ENCODE measurements at regions not wholly inside any gene's neighbourhood (a gene's known extent, or its start where the extent isn't known, plus 50 kb on each side); places are given as distances from the start of the nearest gene placed in this dataset.
A peak's percentile ranks its signal among the peaks of the same experiment; 100 is the strongest.

DNA sequence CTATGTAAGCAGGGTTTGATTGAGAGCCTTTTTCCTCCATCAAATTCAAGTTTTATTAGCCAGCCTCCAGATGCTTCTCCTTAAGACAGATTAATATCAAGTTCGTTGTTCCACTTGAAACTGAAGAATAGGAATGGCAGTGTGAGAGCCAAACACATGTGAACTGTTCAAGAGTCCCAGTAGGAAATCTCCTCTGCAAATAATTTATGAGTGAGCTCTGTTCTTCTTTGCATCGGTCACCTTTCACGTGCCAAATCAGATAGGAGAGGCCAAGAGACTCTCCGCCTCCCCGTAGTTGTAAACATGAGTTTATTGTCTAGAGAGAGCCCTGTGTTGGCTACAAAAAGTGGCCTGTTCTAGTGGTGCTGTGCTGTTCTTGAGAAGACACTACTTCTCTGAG, 372.1 kb upstream of the NR2F2 start (continued):
- TF ChIP-seq, protein P1, sequence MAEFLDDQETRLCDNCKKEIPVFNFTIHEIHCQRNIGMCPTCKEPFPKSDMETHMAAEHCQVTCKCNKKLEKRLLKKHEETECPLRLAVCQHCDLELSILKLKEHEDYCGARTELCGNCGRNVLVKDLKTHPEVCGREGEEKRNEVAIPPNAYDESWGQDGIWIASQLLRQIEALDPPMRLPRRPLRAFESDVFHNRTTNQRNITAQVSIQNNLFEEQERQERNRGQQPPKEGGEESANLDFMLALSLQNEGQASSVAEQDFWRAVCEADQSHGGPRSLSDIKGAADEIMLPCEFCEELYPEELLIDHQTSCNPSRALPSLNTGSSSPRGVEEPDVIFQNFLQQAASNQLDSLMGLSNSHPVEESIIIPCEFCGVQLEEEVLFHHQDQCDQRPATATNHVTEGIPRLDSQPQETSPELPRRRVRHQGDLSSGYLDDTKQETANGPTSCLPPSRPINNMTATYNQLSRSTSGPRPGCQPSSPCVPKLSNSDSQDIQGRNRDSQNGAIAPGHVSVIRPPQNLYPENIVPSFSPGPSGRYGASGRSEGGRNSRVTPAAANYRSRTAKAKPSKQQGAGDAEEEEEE (CRISPR knock-in tag; IDR thresholded peaks at IDR 0.05; ENCODE audit: borderline replicate concordance), result no peak
- no peak for TF ChIP-seq SNRNP70 (IDR thresholded peaks at IDR 0.05; ENCODE audit: low read depth, low read length)

DNA sequence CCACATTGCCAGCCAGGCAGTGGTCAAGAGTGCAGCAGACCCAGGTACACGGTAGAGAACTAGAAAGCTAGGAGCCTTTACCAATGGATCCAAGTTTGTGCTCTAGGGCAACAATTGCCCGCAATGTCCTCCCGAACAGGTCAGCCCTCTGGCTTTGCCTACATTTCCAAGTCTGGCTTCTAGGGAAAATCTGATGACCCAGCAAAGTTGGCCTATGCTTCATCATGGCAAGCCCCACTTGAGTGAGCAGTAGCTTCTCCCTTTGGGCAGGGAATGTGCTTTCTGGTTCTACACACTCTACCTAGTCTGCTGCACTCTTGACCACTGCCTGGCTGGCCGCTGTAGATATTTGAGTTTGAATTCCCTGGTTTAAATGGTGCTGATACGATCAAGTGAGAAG, 361.6 kb upstream of the NR2F2 start:
- no peaks in the 10 kb centered on the region for H3K79me2 ChIP-seq (ENCODE audit: insufficient read depth, low read length)
- FAIRE-seq, result no peak
- H4K20me1 ChIP-seq (ENCODE audit: insufficient read depth, low read length), result no peaks in the 10 kb centered on the region
- H3K27me3 ChIP-seq (ENCODE audit: control insufficient read depth in 1 of 2, insufficient read depth in 2 of 2, low read length in 2 of 2), result peaks cover 0 to 5% of the 10 kb centered on the region in 2 experiments; a peak in 1 of 5 replicates
- no peak overlapping the region for H3K4me2 ChIP-seq (ENCODE audit: low read depth, low read length)
- intact Hi-C loops (cut with micrococcal nuclease; ENCODE audit: unreplicated experiment), result no loop called here
- no peak for ATAC-seq
- no peak overlapping the region for H3K4me3 ChIP-seq (replicated peaks in 1 of 3; ENCODE audit: insufficient read depth in 1 of 3, low read depth in 2 of 3, low read length in 3 of 3)
- H3K9me3 ChIP-seq (ENCODE audit: low read length), result no peaks in the 10 kb centered on the region
- no TSS peak for BruUV-seq (replicated peaks)
- DNase-seq (ENCODE audit: low spot score), result no peak
- POLR2A ChIA-PET, result no interaction called here
- H3K36me3 ChIP-seq (replicated peaks in 1 of 2; ENCODE audit: control insufficient read depth in 1 of 2, insufficient read depth in 2 of 2, low read length in 2 of 2), result no peaks in the 10 kb centered on the region
- H2AFZ ChIP-seq (ENCODE audit: low read length), result no peak overlapping the region
- in situ Hi-C loops (cut with HindIII; ENCODE audit: extremely low pct_ligation_motif_present, low pct_unique_long_range_greater_than_20kb), result no loop called here
- H3K4me1 ChIP-seq (ENCODE audit: insufficient read depth, low read length), result no peaks in the 10 kb centered on the region
- no peak overlapping the region for H3K9ac ChIP-seq (ENCODE audit: insufficient read depth, low read depth, low read length)
- CTCF ChIA-PET (ENCODE audit: low intra/inter-chr PET ratio, low total read pairs), result no interaction called here
- 45% methylated on average over 5 of the region's 5 CpGs for WGBS (ENCODE audit: low lambda C conversion rate)
- TF ChIP-seq, protein P2, sequence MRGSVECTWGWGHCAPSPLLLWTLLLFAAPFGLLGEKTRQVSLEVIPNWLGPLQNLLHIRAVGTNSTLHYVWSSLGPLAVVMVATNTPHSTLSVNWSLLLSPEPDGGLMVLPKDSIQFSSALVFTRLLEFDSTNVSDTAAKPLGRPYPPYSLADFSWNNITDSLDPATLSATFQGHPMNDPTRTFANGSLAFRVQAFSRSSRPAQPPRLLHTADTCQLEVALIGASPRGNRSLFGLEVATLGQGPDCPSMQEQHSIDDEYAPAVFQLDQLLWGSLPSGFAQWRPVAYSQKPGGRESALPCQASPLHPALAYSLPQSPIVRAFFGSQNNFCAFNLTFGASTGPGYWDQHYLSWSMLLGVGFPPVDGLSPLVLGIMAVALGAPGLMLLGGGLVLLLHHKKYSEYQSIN (CRISPR knock-in tag; IDR thresholded peaks at IDR 0.05; ENCODE audit: borderline replicate concordance), result no peak
- TF ChIP-seq ZFP90 (CRISPR knock-in tag; IDR thresholded peaks at IDR 0.05; ENCODE audit: borderline replicate concordance), result no peak
- peak in 1 of 2 experiments; percentile 62; a peak in 3 of 4 replicates for TF ChIP-seq MAFK (conservative IDR thresholded peaks at IDR 0.05 in 1 of 2, IDR thresholded peaks at IDR 0.05 in 1 of 2; ENCODE audit: low read length in 2 of 2)
- TF ChIP-seq HCFC1 (IDR thresholded peaks at IDR 0.05; ENCODE audit: low read depth, low read length), result no peak
- no peak for TF ChIP-seq ARID4A (CRISPR knock-in tag; IDR thresholded peaks at IDR 0.05; ENCODE audit: borderline replicate concordance)
- TF ChIP-seq, protein P3, sequence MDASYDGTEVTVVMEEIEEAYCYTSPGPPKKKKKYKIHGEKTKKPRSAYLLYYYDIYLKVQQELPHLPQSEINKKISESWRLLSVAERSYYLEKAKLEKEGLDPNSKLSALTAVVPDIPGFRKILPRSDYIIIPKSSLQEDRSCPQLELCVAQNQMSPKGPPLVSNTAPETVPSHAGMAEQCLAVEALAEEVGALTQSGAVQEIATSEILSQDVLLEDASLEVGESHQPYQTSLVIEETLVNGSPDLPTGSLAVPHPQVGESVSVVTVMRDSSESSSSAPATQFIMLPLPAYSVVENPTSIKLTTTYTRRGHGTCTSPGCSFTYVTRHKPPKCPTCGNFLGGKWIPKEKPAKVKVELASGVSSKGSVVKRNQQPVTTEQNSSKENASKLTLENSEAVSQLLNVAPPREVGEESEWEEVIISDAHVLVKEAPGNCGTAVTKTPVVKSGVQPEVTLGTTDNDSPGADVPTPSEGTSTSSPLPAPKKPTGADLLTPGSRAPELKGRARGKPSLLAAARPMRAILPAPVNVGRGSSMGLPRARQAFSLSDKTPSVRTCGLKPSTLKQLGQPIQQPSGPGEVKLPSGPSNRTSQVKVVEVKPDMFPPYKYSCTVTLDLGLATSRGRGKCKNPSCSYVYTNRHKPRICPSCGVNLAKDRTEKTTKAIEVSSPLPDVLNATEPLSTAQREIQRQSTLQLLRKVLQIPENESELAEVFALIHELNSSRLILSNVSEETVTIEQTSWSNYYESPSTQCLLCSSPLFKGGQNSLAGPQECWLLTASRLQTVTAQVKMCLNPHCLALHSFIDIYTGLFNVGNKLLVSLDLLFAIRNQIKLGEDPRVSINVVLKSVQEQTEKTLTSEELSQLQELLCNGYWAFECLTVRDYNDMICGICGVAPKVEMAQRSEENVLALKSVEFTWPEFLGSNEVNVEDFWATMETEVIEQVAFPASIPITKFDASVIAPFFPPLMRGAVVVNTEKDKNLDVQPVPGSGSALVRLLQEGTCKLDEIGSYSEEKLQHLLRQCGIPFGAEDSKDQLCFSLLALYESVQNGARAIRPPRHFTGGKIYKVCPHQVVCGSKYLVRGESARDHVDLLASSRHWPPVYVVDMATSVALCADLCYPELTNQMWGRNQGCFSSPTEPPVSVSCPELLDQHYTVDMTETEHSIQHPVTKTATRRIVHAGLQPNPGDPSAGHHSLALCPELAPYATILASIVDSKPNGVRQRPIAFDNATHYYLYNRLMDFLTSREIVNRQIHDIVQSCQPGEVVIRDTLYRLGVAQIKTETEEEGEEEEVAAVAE (CRISPR knock-in tag; IDR thresholded peaks at IDR 0.05; ENCODE audit: borderline replicate concordance), result no peak
- no peak overlapping the region for H3K27ac ChIP-seq (ENCODE audit: extremely low read length, insufficient read depth, low read length)
